Effector memory CD4-positive, alpha-beta T cell (primary cell): ENCODE measurements at regions not wholly inside any gene's neighbourhood (a gene's known extent, or its start where the extent isn't known, plus 50 kb on each side); places are given as distances from the start of the nearest gene placed in this dataset.

Source experiments
- DNase-seq, 3 donors: peaks; one replicate each; pipeline ENCODE4 v3.0.0-alpha.2; 2020
- H3K27ac ChIP-seq: 2 replicates; pipeline ENCODE4 v1.7.0; 2013; ENCODE audit warnings: mild to moderate bottlenecking, low read length, moderate library complexity; ENCODE audit not compliant: insufficient read depth, poor library complexity, severe bottlenecking
- H3K27me3 ChIP-seq: replicated peaks from 2 replicates; pipeline ENCODE4 v1.7.0; 2013; ENCODE audit warnings: mild to moderate bottlenecking, low read length; ENCODE audit not compliant: insufficient read depth, control insufficient read depth, poor library complexity, severe bottlenecking
- H3K36me3 ChIP-seq: 2 replicates; pipeline ENCODE4 v1.7.0; 2013; ENCODE audit warnings: mild to moderate bottlenecking, low read length, moderate library complexity; ENCODE audit not compliant: control insufficient read depth, insufficient read depth
- H3K4me1 ChIP-seq: 2 replicates; pipeline ENCODE4 v1.7.0; 2013; ENCODE audit warnings: low read length, mild to moderate bottlenecking; ENCODE audit not compliant: control insufficient read depth, insufficient read depth, poor library complexity, severe bottlenecking
- H3K4me3 ChIP-seq: 2 replicates; pipeline ENCODE4 v1.7.0; 2013; ENCODE audit warnings: low read length, low read depth, mild to moderate bottlenecking; ENCODE audit not compliant: insufficient read depth, poor library complexity, severe bottlenecking
- H3K9me3 ChIP-seq: 2 replicates; pipeline ENCODE4 v1.7.0; 2013; ENCODE audit warnings: mild to moderate bottlenecking, low read length, moderate library complexity; ENCODE audit not compliant: control insufficient read depth

GRCh38 chr11:70906101-70906500 is 346.3 kb downstream of the SHANK2 start:
- Histone ChIP-seq H3K27me3 (no peaks in the 10 kb centered on the region), H3K27ac (no peak overlapping the region), H3K4me3 (no peak overlapping the region), H3K36me3 (no peaks in the 10 kb centered on the region), H3K4me1 (no peaks in the 10 kb centered on the region), H3K9me3 (no peaks in the 10 kb centered on the region)
- DNase-seq: no peak

GRCh38 chr11:70908223-70908622 is 344.2 kb downstream of the SHANK2 start:
- Histone ChIP-seq H3K27me3 (no peaks in the 10 kb centered on the region), H3K9me3 (no peaks in the 10 kb centered on the region), H3K36me3 (no peaks in the 10 kb centered on the region), H3K4me3 (no peak overlapping the region), H3K27ac (no peak overlapping the region), H3K4me1 (no peaks in the 10 kb centered on the region)
- DNase-seq: no peak

GRCh38 chr11:70910835-70911234 is 341.5 kb downstream of the SHANK2 start:
- H3K9me3 ChIP-seq: no peaks in the 10 kb centered on the region
- H3K36me3 ChIP-seq: no peaks in the 10 kb centered on the region
- H3K27me3 ChIP-seq: no peaks in the 10 kb centered on the region
- DNase-seq: no peak
- no peak overlapping the region for H3K4me3 ChIP-seq
- H3K27ac ChIP-seq: no peak overlapping the region
- H3K4me1 ChIP-seq: no peaks in the 10 kb centered on the region

GRCh38 chr11:70912226-70912840 is 340.0 kb downstream of the SHANK2 start:
- DNase-seq: no peak
- Histone ChIP-seq H3K4me3 (no peak overlapping the region), H3K4me1 (no peaks in the 10 kb centered on the region), H3K27me3 (no peaks in the 10 kb centered on the region), H3K9me3 (no peaks in the 10 kb centered on the region), H3K27ac (no peak overlapping the region), H3K36me3 (no peaks in the 10 kb centered on the region)

- no peak overlapping the region for H3K4me3 ChIP-seq
Measured at GRCh38 chr11:70913715-70914231, 338.6 kb downstream of the SHANK2 start.

GRCh38 chr11:70914496-70914895 is 337.9 kb downstream of the SHANK2 start:
- Histone ChIP-seq H3K36me3 (no peaks in the 10 kb centered on the region), H3K27ac (no peak overlapping the region), H3K27me3 (no peaks in the 10 kb centered on the region), H3K4me3 (no peak overlapping the region), H3K9me3 (no peaks in the 10 kb centered on the region), H3K4me1 (no peaks in the 10 kb centered on the region)
- no peak for DNase-seq

More at GRCh38 chr11:70913715-70914231, 338.6 kb downstream of the SHANK2 start:
- no peaks in the 10 kb centered on the region for H3K27me3 ChIP-seq
- no peaks in the 10 kb centered on the region for H3K4me1 ChIP-seq
- H3K27ac ChIP-seq: no peak overlapping the region
- no peaks in the 10 kb centered on the region for H3K36me3 ChIP-seq
- DNase-seq: no peak
- no peaks in the 10 kb centered on the region for H3K9me3 ChIP-seq

- DNase-seq: no peak
- Histone ChIP-seq H3K4me3 (no peak overlapping the region), H3K36me3 (no peaks in the 10 kb centered on the region), H3K27ac (no peak overlapping the region), H3K4me1 (no peaks in the 10 kb centered on the region), H3K9me3 (no peaks in the 10 kb centered on the region), H3K27me3 (no peaks in the 10 kb centered on the region)
Measured at GRCh38 chr11:70915158-70915985, 337.0 kb downstream of the SHANK2 start.

- no peaks in the 10 kb centered on the region for H3K27me3 ChIP-seq
- H3K4me3 ChIP-seq: no peak overlapping the region
- H3K4me1 ChIP-seq: no peaks in the 10 kb centered on the region
- H3K9me3 ChIP-seq: no peaks in the 10 kb centered on the region
- no peaks in the 10 kb centered on the region for H3K36me3 ChIP-seq
- no peak for DNase-seq
- H3K27ac ChIP-seq: no peak overlapping the region
Measured at GRCh38 chr11:70916351-70916750, 336.0 kb downstream of the SHANK2 start.

GRCh38 chr11:70918242-70918641 is 334.1 kb downstream of the SHANK2 start:
- Histone ChIP-seq H3K9me3 (no peaks in the 10 kb centered on the region), H3K4me3 (no peak overlapping the region)

GRCh38 chr11:70921804-70922203 is 330.6 kb downstream of the SHANK2 start:
- H3K4me3 ChIP-seq: no peak overlapping the region
- H3K9me3 ChIP-seq: no peaks in the 10 kb centered on the region
- H3K36me3 ChIP-seq: no peaks in the 10 kb centered on the region
- H3K27me3 ChIP-seq: no peaks in the 10 kb centered on the region
- no peak for DNase-seq
- no peak overlapping the region for H3K27ac ChIP-seq
- no peaks in the 10 kb centered on the region for H3K4me1 ChIP-seq

More at GRCh38 chr11:70918242-70918641, 334.1 kb downstream of the SHANK2 start:
- Histone ChIP-seq H3K4me1 (no peaks in the 10 kb centered on the region), H3K27me3 (no peaks in the 10 kb centered on the region), H3K36me3 (no peaks in the 10 kb centered on the region), H3K27ac (no peak overlapping the region)
- DNase-seq: no peak
